PC-9 (cell line): ENCODE measurements at regions not wholly inside any gene's neighbourhood (a gene's known extent, or its start where the extent isn't known, plus 50 kb on each side); places are given as distances from the start of the nearest gene placed in this dataset.

Experiments
- CTCF ChIP-seq: fragments of 200-600 bp; sonication (generic); conservative IDR thresholded peaks from 2 replicates; pipeline ENCODE4 v1.6.1; 2017; ENCODE audit warnings: mixed run types, antibody characterized with exemption, mild to moderate bottlenecking, moderate library complexity
- EZH2 ChIP-seq: fragments of 200-600 bp; sonication (generic); IDR thresholded peaks from 2 replicates; pipeline ENCODE4 v1.8.0; 2017; ENCODE audit warnings: antibody characterized with exemption, low read depth

GRCh38 chr4:125492957-125493356 lies 178.2 kb downstream of the FAT4 start:
- no peak for TF ChIP-seq CTCF
- no peak for TF ChIP-seq EZH2
